ENCODE measurements at regions not wholly inside any gene's neighbourhood (a gene's known extent, or its start where the extent isn't known, plus 50 kb on each side); places are given as distances from the start of the nearest gene placed in this dataset.

DNA sequence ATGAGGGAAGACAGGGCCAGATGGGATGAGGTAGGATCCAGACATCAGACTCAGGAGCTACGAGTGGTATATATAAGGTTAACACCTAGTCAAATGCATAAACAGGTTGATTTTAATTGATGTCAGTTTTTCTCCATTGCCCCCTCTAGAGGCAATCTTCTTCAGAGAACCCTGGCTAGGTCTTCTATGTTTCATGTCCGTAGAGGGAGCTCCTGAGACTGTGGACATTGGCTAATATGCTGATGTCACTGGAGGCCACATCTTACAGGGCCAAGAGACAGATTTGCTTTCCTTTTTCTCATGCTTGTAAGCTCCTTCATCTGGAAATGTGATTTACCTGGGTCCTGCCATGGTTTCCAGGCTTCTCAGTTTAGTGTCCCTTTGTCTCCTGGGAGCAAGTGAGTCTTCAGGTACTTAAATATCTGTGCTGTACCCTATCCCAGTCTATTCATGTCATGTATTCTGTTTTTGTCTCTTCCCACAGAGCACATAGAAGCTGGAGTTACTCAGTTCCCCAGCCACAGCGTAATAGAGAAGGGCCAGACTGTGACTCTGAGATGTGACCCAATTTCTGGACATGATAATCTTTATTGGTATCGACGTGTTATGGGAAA is 161.6 kb upstream of the PRSS1 start:
- no peak overlapping the region for H3K27ac ChIP-seq (ENCODE audit: control insufficient read depth, insufficient read depth, low read length)
- TF ChIP-seq, protein P1, sequence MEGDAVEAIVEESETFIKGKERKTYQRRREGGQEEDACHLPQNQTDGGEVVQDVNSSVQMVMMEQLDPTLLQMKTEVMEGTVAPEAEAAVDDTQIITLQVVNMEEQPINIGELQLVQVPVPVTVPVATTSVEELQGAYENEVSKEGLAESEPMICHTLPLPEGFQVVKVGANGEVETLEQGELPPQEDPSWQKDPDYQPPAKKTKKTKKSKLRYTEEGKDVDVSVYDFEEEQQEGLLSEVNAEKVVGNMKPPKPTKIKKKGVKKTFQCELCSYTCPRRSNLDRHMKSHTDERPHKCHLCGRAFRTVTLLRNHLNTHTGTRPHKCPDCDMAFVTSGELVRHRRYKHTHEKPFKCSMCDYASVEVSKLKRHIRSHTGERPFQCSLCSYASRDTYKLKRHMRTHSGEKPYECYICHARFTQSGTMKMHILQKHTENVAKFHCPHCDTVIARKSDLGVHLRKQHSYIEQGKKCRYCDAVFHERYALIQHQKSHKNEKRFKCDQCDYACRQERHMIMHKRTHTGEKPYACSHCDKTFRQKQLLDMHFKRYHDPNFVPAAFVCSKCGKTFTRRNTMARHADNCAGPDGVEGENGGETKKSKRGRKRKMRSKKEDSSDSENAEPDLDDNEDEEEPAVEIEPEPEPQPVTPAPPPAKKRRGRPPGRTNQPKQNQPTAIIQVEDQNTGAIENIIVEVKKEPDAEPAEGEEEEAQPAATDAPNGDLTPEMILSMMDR (optimal IDR thresholded peaks at IDR 0.05 in 1 of 3, IDR thresholded peaks at IDR 0.05 in 1 of 3, conservative IDR thresholded peaks at IDR 0.05 in 1 of 3; ENCODE audit: extremely low read depth in 1 of 3, insufficient read depth in 2 of 3, low read length in 3 of 3) = peak; percentile 63 to 82 (median 77)
- TF ChIP-seq EZH2 (IDR thresholded peaks at IDR 0.05; ENCODE audit: low read length) = no peak
- H3K4me3 ChIP-seq (ENCODE audit: control insufficient read depth in 2 of 3, extremely low read depth in 1 of 3, insufficient read depth in 2 of 3, low read depth in 1 of 3, low read length in 3 of 3) = no peak overlapping the region
- H3K36me3 ChIP-seq (ENCODE audit: control insufficient read depth in 2 of 2, extremely low read depth in 1 of 2, insufficient read depth in 2 of 2, low read length in 2 of 2) = no peaks in the 10 kb centered on the region
- no peaks in the 10 kb centered on the region for H3K79me2 ChIP-seq (ENCODE audit: control insufficient read depth, insufficient read depth, low read length)
- H3K4me2 ChIP-seq (ENCODE audit: control insufficient read depth, extremely low read depth, insufficient read depth, low read depth, low read length) = no peak overlapping the region
- no peaks in the 10 kb centered on the region for H3K9me1 ChIP-seq (ENCODE audit: control insufficient read depth, extremely low read depth, insufficient read depth, low read length)
- H3K9me3 ChIP-seq (ENCODE audit: control insufficient read depth, low read depth, low read length) = no peaks in the 10 kb centered on the region
- no peaks in the 10 kb centered on the region for H4K20me1 ChIP-seq (ENCODE audit: control insufficient read depth, extremely low read depth, insufficient read depth, low read length)
- FAIRE-seq (no peak), DNase-seq (ENCODE audit: low read depth, low spot score) (no peak)
- H3K27me3 ChIP-seq (ENCODE audit: control insufficient read depth, extremely low read depth, insufficient read depth, low read length) = no peaks in the 10 kb centered on the region
- H3K4me1 ChIP-seq (ENCODE audit: control insufficient read depth, extremely low read depth, insufficient read depth, low read length) = peaks cover 24% of the 10 kb centered on the region
- H3K9ac ChIP-seq (ENCODE audit: control insufficient read depth, extremely low read depth, insufficient read depth, low read length) = no peak overlapping the region
- no peak overlapping the region for H2AFZ ChIP-seq (ENCODE audit: control insufficient read depth, low read length)
- dilution Hi-C loops (cut with MboI; ENCODE audit: extremely low pct_ligation_motif_present, low sequenced_read_pairs) = no loop called here

DNA sequence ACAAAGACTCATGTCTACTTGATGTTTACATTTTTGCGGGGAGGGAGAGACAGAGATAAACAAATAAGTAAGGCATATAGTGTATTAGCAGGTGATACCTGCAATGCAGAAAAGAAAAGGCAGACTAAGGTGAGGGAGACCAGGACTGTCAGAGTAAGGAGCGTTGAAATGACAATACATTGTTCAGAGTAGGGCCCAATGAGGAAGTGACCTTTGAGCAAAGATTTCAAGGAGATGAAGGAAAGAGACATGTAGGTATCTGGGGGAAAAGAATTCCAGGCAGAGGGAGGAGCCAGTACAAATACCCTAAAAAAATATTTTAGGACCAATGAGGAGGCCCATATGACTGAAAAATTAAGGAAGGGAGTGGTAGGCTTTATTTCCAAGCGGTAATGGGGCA is 162.7 kb upstream of the PRSS1 start:
- H3K4me1 ChIP-seq (ENCODE audit: control insufficient read depth, extremely low read depth, insufficient read depth, low read length) = peaks cover 27% of the 10 kb centered on the region
- no peaks in the 10 kb centered on the region for H3K36me3 ChIP-seq (ENCODE audit: control insufficient read depth in 2 of 2, extremely low read depth in 1 of 2, insufficient read depth in 2 of 2, low read length in 2 of 2)
- H4K20me1 ChIP-seq (ENCODE audit: control insufficient read depth, extremely low read depth, insufficient read depth, low read length) = no peaks in the 10 kb centered on the region
- H3K4me2 ChIP-seq (ENCODE audit: control insufficient read depth, extremely low read depth, insufficient read depth, low read depth, low read length) = no peak overlapping the region
- dilution Hi-C loops (cut with MboI; ENCODE audit: extremely low pct_ligation_motif_present, low sequenced_read_pairs) = no loop called here
- no peak overlapping the region for H3K4me3 ChIP-seq (ENCODE audit: control insufficient read depth in 2 of 3, extremely low read depth in 1 of 3, insufficient read depth in 2 of 3, low read depth in 1 of 3, low read length in 3 of 3)
- H2AFZ ChIP-seq (ENCODE audit: control insufficient read depth, low read length) = no peak overlapping the region
- no peaks in the 10 kb centered on the region for H3K27me3 ChIP-seq (ENCODE audit: control insufficient read depth, extremely low read depth, insufficient read depth, low read length)
- H3K9me1 ChIP-seq (ENCODE audit: control insufficient read depth, extremely low read depth, insufficient read depth, low read length) = no peaks in the 10 kb centered on the region
- no peak for FAIRE-seq
- no peaks in the 10 kb centered on the region for H3K79me2 ChIP-seq (ENCODE audit: control insufficient read depth, insufficient read depth, low read length)
- H3K9me3 ChIP-seq (ENCODE audit: control insufficient read depth, low read depth, low read length) = no peaks in the 10 kb centered on the region
- no peak overlapping the region for H3K27ac ChIP-seq (ENCODE audit: control insufficient read depth, insufficient read depth, low read length)
- H3K9ac ChIP-seq (ENCODE audit: control insufficient read depth, extremely low read depth, insufficient read depth, low read length) = no peak overlapping the region
- no peak for DNase-seq (ENCODE audit: low read depth, low spot score)
- no peak for TF ChIP-seq EZH2 (IDR thresholded peaks at IDR 0.05; ENCODE audit: low read length)
- TF ChIP-seq, protein P1 (optimal IDR thresholded peaks at IDR 0.05 in 1 of 3, IDR thresholded peaks at IDR 0.05 in 1 of 3, conservative IDR thresholded peaks at IDR 0.05 in 1 of 3; ENCODE audit: extremely low read depth in 1 of 3, insufficient read depth in 2 of 3, low read length in 3 of 3) = no peak
